ENCODE measurements at regions not wholly inside any gene's neighbourhood (a gene's known extent, or its start where the extent isn't known, plus 50 kb on each side); places are given as distances from the start of the nearest gene placed in this dataset.
A peak's percentile ranks its signal among the peaks of the same experiment; 100 is the strongest.

DNA sequence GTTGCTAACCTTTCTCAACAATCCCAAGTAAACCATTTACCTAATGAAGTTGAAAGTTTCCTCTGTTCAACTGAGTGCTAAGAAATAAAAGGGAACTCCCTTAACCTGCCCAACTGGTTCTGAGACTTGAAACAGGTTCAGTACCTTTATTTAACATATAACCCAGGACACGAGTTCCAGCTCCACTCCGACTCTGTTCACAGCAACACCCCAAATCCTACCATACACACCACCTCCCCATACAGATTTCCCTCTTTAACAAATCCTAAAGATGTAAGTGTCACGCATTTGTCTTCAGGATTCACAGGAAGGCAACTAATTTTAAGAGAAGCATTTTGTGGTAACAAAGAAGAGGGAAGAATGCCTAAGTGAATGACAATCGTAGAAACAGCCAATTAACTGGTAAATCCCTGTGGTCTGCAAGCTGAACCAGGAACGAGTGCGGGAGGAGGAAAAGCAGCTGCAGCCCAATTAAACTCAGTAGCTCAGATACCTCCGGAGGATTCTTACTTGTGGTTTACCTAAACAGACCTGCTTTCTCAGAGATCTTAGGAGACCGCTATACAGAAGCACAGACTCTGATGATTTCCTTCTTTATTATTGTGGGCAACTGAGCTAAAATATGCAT, 134.5 kb upstream of the MAGI3 start:
- DNase-seq (ENCODE audit: low spot score, unreplicated experiment), result no peak
- peak overlapping the region; percentile 93 for H3K27ac Mint-ChIP-seq
- H3K4me1 Mint-ChIP-seq (ENCODE audit: low read depth), result peaks cover 43% of the 10 kb centered on the region
- peaks cover 1% of the 10 kb centered on the region for H3K36me3 Mint-ChIP-seq (ENCODE audit: insufficient read depth)
- H3K9me3 Mint-ChIP-seq (ENCODE audit: low read depth), result peaks cover 3% of the 10 kb centered on the region
- peak overlapping the region; percentile 60 for H3K4me3 Mint-ChIP-seq (ENCODE audit: low read depth)
- no peaks in the 10 kb centered on the region for H3K27me3 Mint-ChIP-seq
- TF ChIP-seq, protein P1, sequence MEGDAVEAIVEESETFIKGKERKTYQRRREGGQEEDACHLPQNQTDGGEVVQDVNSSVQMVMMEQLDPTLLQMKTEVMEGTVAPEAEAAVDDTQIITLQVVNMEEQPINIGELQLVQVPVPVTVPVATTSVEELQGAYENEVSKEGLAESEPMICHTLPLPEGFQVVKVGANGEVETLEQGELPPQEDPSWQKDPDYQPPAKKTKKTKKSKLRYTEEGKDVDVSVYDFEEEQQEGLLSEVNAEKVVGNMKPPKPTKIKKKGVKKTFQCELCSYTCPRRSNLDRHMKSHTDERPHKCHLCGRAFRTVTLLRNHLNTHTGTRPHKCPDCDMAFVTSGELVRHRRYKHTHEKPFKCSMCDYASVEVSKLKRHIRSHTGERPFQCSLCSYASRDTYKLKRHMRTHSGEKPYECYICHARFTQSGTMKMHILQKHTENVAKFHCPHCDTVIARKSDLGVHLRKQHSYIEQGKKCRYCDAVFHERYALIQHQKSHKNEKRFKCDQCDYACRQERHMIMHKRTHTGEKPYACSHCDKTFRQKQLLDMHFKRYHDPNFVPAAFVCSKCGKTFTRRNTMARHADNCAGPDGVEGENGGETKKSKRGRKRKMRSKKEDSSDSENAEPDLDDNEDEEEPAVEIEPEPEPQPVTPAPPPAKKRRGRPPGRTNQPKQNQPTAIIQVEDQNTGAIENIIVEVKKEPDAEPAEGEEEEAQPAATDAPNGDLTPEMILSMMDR (IDR thresholded peaks at IDR 0.05; ENCODE audit: unreplicated experiment), result no peak

DNA sequence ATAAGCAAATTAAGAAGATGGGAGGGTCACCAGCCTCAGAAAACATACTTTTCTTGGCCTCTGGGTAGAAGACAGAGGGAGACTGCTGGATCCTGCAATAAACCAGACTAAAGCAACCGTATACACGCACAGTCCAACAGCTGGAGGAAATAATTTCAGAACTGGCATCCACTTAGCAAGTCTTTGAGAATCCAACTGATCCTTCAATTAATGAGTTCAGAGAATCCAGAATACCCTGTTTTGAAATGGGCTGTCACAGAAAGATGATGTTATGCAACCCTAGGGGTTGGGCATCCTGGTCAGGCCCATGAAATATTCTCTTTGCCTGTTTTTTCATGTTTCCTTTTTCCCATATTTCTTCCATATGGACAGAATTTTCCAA, 134.0 kb upstream of the MAGI3 start:
- H3K27me3 Mint-ChIP-seq, result no peaks in the 10 kb centered on the region
- H3K27ac Mint-ChIP-seq, result no peak overlapping the region
- H3K9me3 Mint-ChIP-seq (ENCODE audit: low read depth), result peaks cover 3% of the 10 kb centered on the region
- no peak overlapping the region for H3K4me3 Mint-ChIP-seq (ENCODE audit: low read depth)
- peaks cover 1% of the 10 kb centered on the region for H3K36me3 Mint-ChIP-seq (ENCODE audit: insufficient read depth)
- TF ChIP-seq, protein P1 (IDR thresholded peaks at IDR 0.05; ENCODE audit: unreplicated experiment), result no peak
- DNase-seq (ENCODE audit: low spot score, unreplicated experiment), result no peak
- peaks cover 43% of the 10 kb centered on the region for H3K4me1 Mint-ChIP-seq (ENCODE audit: low read depth)

DNA sequence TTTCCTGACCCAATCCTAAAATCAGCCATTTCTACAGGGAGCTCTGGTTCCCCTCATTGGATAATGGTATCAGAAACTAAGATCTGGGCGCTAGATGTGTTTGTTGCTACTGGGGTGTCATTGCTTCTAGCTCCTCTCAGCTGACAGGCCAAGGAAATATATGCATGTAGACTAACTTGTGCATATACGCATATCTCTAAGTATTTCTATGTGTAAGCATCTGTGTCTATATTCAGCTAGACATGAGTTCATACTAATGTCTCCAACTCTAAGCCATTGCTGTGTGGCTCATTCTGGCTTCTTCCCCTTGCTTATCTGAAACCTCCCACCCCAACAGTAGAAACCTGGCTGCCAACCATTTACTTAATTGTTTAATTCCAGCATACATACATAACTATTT, 130.3 kb upstream of the MAGI3 start:
- Mint-ChIP-seq H3K27me3 (no peaks in the 10 kb centered on the region), H3K4me3 (ENCODE audit: low read depth) (no peak overlapping the region), H3K9me3 (ENCODE audit: low read depth) (no peaks in the 10 kb centered on the region), H3K27ac (no peak overlapping the region), H3K4me1 (ENCODE audit: low read depth) (peaks cover 15% of the 10 kb centered on the region), H3K36me3 (ENCODE audit: insufficient read depth) (no peaks in the 10 kb centered on the region)
- TF ChIP-seq, protein P1 (IDR thresholded peaks at IDR 0.05; ENCODE audit: unreplicated experiment), result no peak
- no peak for DNase-seq (ENCODE audit: low spot score, unreplicated experiment)

DNA sequence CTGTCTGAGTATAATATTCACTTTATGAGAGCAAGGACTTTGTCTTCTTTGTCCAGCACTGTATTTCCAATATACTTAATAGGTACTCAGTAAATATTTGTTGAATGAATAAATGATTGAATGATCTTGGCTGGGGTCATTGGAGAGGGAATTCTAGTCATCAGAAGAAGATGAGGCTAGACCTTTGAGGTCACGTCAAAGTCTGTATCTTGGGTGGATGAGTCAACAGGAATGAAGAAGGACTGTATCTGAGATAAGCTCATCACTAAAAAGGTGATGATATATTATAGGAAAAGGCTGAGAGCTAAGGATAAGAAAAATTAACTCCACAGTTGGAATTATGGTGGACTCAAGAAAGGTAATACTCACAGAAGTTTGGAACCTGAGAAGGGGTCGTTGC, 125.1 kb upstream of the MAGI3 start:
- no peak for DNase-seq (ENCODE audit: low spot score, unreplicated experiment)
- H3K4me3 Mint-ChIP-seq (ENCODE audit: low read depth), result no peak overlapping the region
- no peak overlapping the region for H3K27ac Mint-ChIP-seq
- H3K27me3 Mint-ChIP-seq, result no peaks in the 10 kb centered on the region
- TF ChIP-seq, protein P1 (IDR thresholded peaks at IDR 0.05; ENCODE audit: unreplicated experiment), result no peak
- H3K36me3 Mint-ChIP-seq (ENCODE audit: insufficient read depth), result no peaks in the 10 kb centered on the region
- H3K4me1 Mint-ChIP-seq (ENCODE audit: low read depth), result peaks cover 6% of the 10 kb centered on the region
- H3K9me3 Mint-ChIP-seq (ENCODE audit: low read depth), result no peaks in the 10 kb centered on the region

DNA sequence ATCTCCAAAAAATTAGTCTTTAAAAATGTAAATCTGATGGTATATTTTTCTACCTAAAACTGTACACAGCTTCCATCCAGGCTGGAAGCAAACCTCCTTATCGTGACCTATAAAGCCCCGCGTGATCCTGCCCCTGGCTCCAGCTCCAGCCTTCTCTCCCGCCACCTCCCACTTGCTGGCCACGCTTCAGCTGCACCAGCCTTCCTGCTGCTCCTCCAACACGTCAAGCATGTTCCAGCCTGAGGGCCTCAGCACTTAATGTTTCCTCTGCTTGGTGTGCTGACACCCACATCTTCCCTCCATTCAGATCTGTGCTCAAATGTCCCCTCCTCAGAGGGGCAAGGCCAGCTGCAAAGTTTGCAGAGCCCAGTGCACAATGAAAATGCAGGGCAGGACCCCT, 123.5 kb upstream of the MAGI3 start:
- H3K9me3 Mint-ChIP-seq (ENCODE audit: low read depth), result no peaks in the 10 kb centered on the region
- peaks cover 8% of the 10 kb centered on the region for H3K4me1 Mint-ChIP-seq (ENCODE audit: low read depth)
- no peak for DNase-seq (ENCODE audit: low spot score, unreplicated experiment)
- H3K27me3 Mint-ChIP-seq, result no peaks in the 10 kb centered on the region
- no peak overlapping the region for H3K27ac Mint-ChIP-seq
- no peak overlapping the region for H3K4me3 Mint-ChIP-seq (ENCODE audit: low read depth)
- no peaks in the 10 kb centered on the region for H3K36me3 Mint-ChIP-seq (ENCODE audit: insufficient read depth)
- TF ChIP-seq, protein P1 (IDR thresholded peaks at IDR 0.05; ENCODE audit: unreplicated experiment), result no peak

Data from progenitor cell of endocrine pancreas (in vitro differentiated cells).